ENCODE measurements at regions not wholly inside any gene's neighbourhood (a gene's known extent, or its start where the extent isn't known, plus 50 kb on each side); places are given as distances from the start of the nearest gene placed in this dataset.

GRCh38 chr10:113236998-113237397 is 287.0 kb downstream of the TCF7L2 start:
- TF ChIP-seq CTCF (conservative IDR thresholded peaks at IDR 0.05; ENCODE audit: low read depth, low read length) (no peak), EZH2 (IDR thresholded peaks at IDR 0.05; ENCODE audit: borderline replicate concordance, low read depth, low read length, poor library complexity, severe bottlenecking) (no peak)
